ENCODE measurements at regions not wholly inside any gene's neighbourhood (a gene's known extent, or its start where the extent isn't known, plus 50 kb on each side); places are given as distances from the start of the nearest gene placed in this dataset.

GRCh38 chr21:18049461-18049860 lies 195.2 kb upstream of the CHODL start:
- no peaks in the 10 kb centered on the region for H4K20me1 ChIP-seq (ENCODE audit: insufficient read depth, low read length)
- no peak overlapping the region for H3K27ac ChIP-seq (ENCODE audit: low read depth, low read length)
- H3K4me3 ChIP-seq (ENCODE audit: insufficient read depth, low read length): no peak overlapping the region
- no peak overlapping the region for H2AFZ ChIP-seq (ENCODE audit: low read length)
- no peaks in the 10 kb centered on the region for H3K4me1 ChIP-seq (ENCODE audit: insufficient read depth, low read length)
- H3K27me3 ChIP-seq (ENCODE audit: insufficient read depth, low read length): no peaks in the 10 kb centered on the region
- no peaks in the 10 kb centered on the region for H3K36me3 ChIP-seq (ENCODE audit: insufficient read depth, low read length)
- TF ChIP-seq CTCF (IDR thresholded peaks at IDR 0.05; ENCODE audit: extremely low read depth, low read depth, low read length): no peak
- DNase-seq (ENCODE audit: insufficient read length, low spot score, missing footprints): no peak
- H3K4me2 ChIP-seq (ENCODE audit: insufficient read depth, low read length): no peak overlapping the region
- H3K79me2 ChIP-seq (ENCODE audit: insufficient read depth, low read length): no peaks in the 10 kb centered on the region
- H3K9me3 ChIP-seq (ENCODE audit: low read depth, low read length): peaks cover 6% of the 10 kb centered on the region

- Histone ChIP-seq H4K20me1 (ENCODE audit: insufficient read depth, low read length) (no peaks in the 10 kb centered on the region), H3K27me3 (ENCODE audit: insufficient read depth, low read length) (no peaks in the 10 kb centered on the region), H3K9me3 (ENCODE audit: low read depth, low read length) (peaks cover 3% of the 10 kb centered on the region), H3K36me3 (ENCODE audit: insufficient read depth, low read length) (no peaks in the 10 kb centered on the region), H2AFZ (ENCODE audit: low read length) (no peak overlapping the region), H3K27ac (ENCODE audit: low read depth, low read length) (no peak overlapping the region), H3K79me2 (ENCODE audit: insufficient read depth, low read length) (no peaks in the 10 kb centered on the region), H3K4me1 (ENCODE audit: insufficient read depth, low read length) (no peaks in the 10 kb centered on the region), H3K4me3 (ENCODE audit: insufficient read depth, low read length) (no peak overlapping the region), H3K4me2 (ENCODE audit: insufficient read depth, low read length) (no peak overlapping the region)
- DNase-seq (ENCODE audit: insufficient read length, low spot score, missing footprints): no peak
- TF ChIP-seq CTCF (IDR thresholded peaks at IDR 0.05; ENCODE audit: extremely low read depth, low read depth, low read length): no peak
Observed at GRCh38 chr21:18041012-18041411, 203.6 kb upstream of the CHODL start.

- TF ChIP-seq CTCF (IDR thresholded peaks at IDR 0.05; ENCODE audit: extremely low read depth, low read depth, low read length): no peak
- no peaks in the 10 kb centered on the region for H3K36me3 ChIP-seq (ENCODE audit: insufficient read depth, low read length)
- H2AFZ ChIP-seq (ENCODE audit: low read length): no peak overlapping the region
- no peaks in the 10 kb centered on the region for H3K27me3 ChIP-seq (ENCODE audit: insufficient read depth, low read length)
- no peak overlapping the region for H3K27ac ChIP-seq (ENCODE audit: low read depth, low read length)
- H3K4me3 ChIP-seq (ENCODE audit: insufficient read depth, low read length): no peak overlapping the region
- no peaks in the 10 kb centered on the region for H3K4me1 ChIP-seq (ENCODE audit: insufficient read depth, low read length)
- no peaks in the 10 kb centered on the region for H3K79me2 ChIP-seq (ENCODE audit: insufficient read depth, low read length)
- H3K4me2 ChIP-seq (ENCODE audit: insufficient read depth, low read length): no peak overlapping the region
- DNase-seq (ENCODE audit: insufficient read length, low spot score, missing footprints): no peak
- peaks cover 4% of the 10 kb centered on the region for H3K9me3 ChIP-seq (ENCODE audit: low read depth, low read length)
- H4K20me1 ChIP-seq (ENCODE audit: insufficient read depth, low read length): no peaks in the 10 kb centered on the region
Observed at GRCh38 chr21:18030248-18030647, 211.1 kb upstream of the C21orf91 start.

- Histone ChIP-seq H4K20me1 (ENCODE audit: insufficient read depth, low read length) (no peaks in the 10 kb centered on the region), H3K36me3 (ENCODE audit: insufficient read depth, low read length) (no peaks in the 10 kb centered on the region), H3K4me1 (ENCODE audit: insufficient read depth, low read length) (no peaks in the 10 kb centered on the region), H3K79me2 (ENCODE audit: insufficient read depth, low read length) (no peaks in the 10 kb centered on the region), H3K27ac (ENCODE audit: low read depth, low read length) (no peak overlapping the region), H3K4me3 (ENCODE audit: insufficient read depth, low read length) (no peak overlapping the region), H2AFZ (ENCODE audit: low read length) (no peak overlapping the region), H3K4me2 (ENCODE audit: insufficient read depth, low read length) (no peak overlapping the region), H3K27me3 (ENCODE audit: insufficient read depth, low read length) (no peaks in the 10 kb centered on the region), H3K9me3 (ENCODE audit: low read depth, low read length) (no peaks in the 10 kb centered on the region)
- TF ChIP-seq CTCF (IDR thresholded peaks at IDR 0.05; ENCODE audit: extremely low read depth, low read depth, low read length): no peak
- DNase-seq (ENCODE audit: insufficient read length, low spot score, missing footprints): no peak
Observed at GRCh38 chr21:18026359-18026758, 207.2 kb upstream of the C21orf91 start.
